ENCODE measurements at regions not wholly inside any gene's neighbourhood (a gene's known extent, or its start where the extent isn't known, plus 50 kb on each side); places are given as distances from the start of the nearest gene placed in this dataset.
"Not testable (repeated sequence)": the region's sequence is repeated elsewhere in the genome, so short reads cannot be mapped to it uniquely, and the experiment has no call there.

GRCh38 chr5:4572311-4573100 lies 567.6 kb upstream of the ADAMTS16 start:
- in situ Hi-C loops (cut with MboI; ENCODE audit: low pct_unique_long_range_greater_than_20kb in 2 of 9, low sequenced_read_pairs in 9 of 9, unreplicated experiment in 9 of 9): no loop called here
- WGBS, 10 experiments: 11 to 100% (median 76%) methylated on average over 4 to 6 of the region's 6 CpGs
- Histone ChIP-seq H3K27ac (no peak overlapping the region), H3K4me1 (replicated peaks in 1 of 2) (peaks cover 0 to 13% of the 10 kb centered on the region in 2 donors), H3K4me3 (no peak overlapping the region)
- no peak for ATAC-seq (replicated peaks in 6 of 8)

DNA sequence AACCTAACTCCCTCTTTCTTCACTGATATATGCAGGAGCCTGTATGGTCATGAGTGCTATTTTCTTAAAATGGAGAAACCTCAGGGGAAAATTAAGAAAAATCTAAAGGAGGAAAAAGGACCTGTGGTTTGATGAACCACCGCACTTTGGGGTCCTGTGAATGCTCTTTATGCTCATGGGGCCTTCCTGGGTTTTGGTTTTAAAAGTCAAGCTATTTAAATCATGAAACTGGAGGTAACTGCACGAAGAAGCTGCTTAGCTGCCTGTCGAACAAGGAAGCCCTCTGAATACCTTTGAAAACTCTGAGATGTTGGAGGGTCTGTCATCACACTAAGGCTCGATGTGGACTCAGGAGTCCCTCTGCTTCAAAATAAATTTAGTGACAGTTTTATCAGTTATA lies 564.5 kb upstream of the ADAMTS16 start:
- WGBS, 10 experiments: 13 to 96% (median 83%) methylated on average over 2 to 4 of the region's 4 CpGs; no CpG with 5 or more reads in 1 of the 10 experiments
- ATAC-seq (replicated peaks in 6 of 8): no peak
- Histone ChIP-seq H3K27ac (no peak overlapping the region), H3K4me1 (replicated peaks in 1 of 2) (peaks cover 0 to 4% of the 10 kb centered on the region in 2 donors), H3K4me3 (no peak overlapping the region)
- in situ Hi-C loops (cut with MboI; ENCODE audit: low pct_unique_long_range_greater_than_20kb in 2 of 9, low sequenced_read_pairs in 9 of 9, unreplicated experiment in 9 of 9): no loop called here

GRCh38 chr5:4576161-4576748 lies 563.9 kb upstream of the ADAMTS16 start:
- ATAC-seq (replicated peaks in 6 of 8): peak in 1 of 8 experiments; percentile 71
- in situ Hi-C loops (cut with MboI; ENCODE audit: low pct_unique_long_range_greater_than_20kb in 2 of 9, low sequenced_read_pairs in 9 of 9, unreplicated experiment in 9 of 9): no loop called here
- 0 to 83% (median 62%) methylated on average over 1 to 4 of the region's 4 CpGs; no CpG with 5 or more reads in 2 of the 10 experiments for WGBS, 10 experiments
- Histone ChIP-seq H3K4me1 (replicated peaks in 1 of 2) (no peaks in the 10 kb centered on the region), H3K4me3 (no peak overlapping the region), H3K27ac (no peak overlapping the region)

DNA sequence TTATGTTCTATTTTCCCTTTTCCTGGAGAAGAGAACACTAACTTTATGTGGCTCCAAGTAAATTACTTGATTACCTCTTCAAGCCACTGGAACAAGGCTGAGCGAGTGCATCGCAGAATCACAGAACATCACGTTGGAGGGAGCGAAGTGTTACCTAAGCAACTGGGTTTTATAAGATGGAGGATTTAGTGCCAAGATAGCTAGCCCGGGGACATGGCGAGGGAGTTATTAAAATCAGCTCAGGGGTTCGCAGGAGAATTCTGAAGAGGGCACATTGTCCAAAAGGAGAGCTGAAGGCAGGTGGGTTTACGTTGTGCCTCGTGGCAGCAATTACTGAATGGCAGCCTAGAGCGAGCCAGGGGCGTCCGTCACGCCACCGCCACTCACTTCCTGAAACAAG lies 563.2 kb upstream of the ADAMTS16 start:
- H3K4me3 ChIP-seq: no peak overlapping the region
- no peak for ATAC-seq (replicated peaks in 6 of 8)
- WGBS, 10 experiments: 43 to 98% (median 84%) methylated on average over 2 to 11 of the region's 14 CpGs; no CpG with 5 or more reads in 1 of the 10 experiments
- no peaks in the 10 kb centered on the region for H3K4me1 ChIP-seq (replicated peaks in 1 of 2)
- in situ Hi-C loops (cut with MboI; ENCODE audit: low pct_unique_long_range_greater_than_20kb in 2 of 9, low sequenced_read_pairs in 9 of 9, unreplicated experiment in 9 of 9): no loop called here
- H3K27ac ChIP-seq: no peak overlapping the region

DNA sequence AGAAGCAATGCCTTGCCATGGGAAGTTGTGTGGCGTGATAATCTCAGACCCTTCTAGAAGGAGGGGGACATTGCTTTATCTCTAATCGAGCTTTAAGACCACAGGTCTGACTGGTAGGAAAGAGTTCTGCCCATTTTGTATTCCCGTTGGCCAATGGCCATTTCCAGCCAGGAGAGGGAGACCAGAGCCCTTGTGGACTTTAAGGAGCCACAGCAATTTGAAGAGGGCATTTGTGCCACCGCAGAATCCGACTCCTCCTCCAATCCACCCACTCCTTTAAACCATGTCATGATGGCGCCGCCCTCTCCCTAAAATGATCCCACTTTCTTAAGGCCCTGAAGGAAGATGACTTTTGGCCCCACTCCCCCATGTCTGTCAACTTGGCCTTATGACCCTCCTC lies 560.5 kb upstream of the ADAMTS16 start:
- no peak overlapping the region for H3K4me3 ChIP-seq
- in situ Hi-C loops (cut with MboI; ENCODE audit: low pct_unique_long_range_greater_than_20kb in 2 of 9, low sequenced_read_pairs in 9 of 9, unreplicated experiment in 9 of 9): no loop called here
- H3K4me1 ChIP-seq (replicated peaks in 1 of 2): no peaks in the 10 kb centered on the region
- WGBS, 10 experiments: 60 to 100% (median 89%) methylated on average over 1 to 6 of the region's 7 CpGs; no CpG with 5 or more reads in 3 of the 10 experiments
- H3K27ac ChIP-seq: no peak overlapping the region
- no peak for ATAC-seq (replicated peaks in 6 of 8)

DNA sequence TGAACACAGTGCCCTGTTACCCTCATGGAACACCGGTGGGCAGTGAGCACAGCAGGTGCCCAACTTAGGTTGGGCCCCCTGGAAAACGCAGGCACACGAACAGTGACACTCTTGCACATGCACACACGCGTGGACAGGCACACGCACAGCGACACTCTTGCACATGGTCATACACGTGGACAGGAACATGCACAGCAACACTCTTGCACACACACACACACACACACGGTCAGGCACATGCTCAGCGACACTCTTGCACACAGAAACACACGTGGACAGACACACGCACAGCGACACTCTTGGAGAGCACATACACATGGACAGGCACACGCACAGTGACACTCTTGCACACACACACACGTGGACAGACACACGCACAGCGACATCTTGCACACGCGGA lies 559.4 kb upstream of the ADAMTS16 start:
- Histone ChIP-seq H3K4me3 (no peak overlapping the region), H3K4me1 (replicated peaks in 1 of 2) (no peaks in the 10 kb centered on the region), H3K27ac (no peak overlapping the region)
- WGBS, 10 experiments: 84 to 100% (median 92%) methylated on average over 1 to 14 of the region's 19 CpGs; no CpG with 5 or more reads in 3 of the 10 experiments
- in situ Hi-C loops (cut with MboI; ENCODE audit: low pct_unique_long_range_greater_than_20kb in 2 of 9, low sequenced_read_pairs in 9 of 9, unreplicated experiment in 9 of 9): no loop called here
- no peak for ATAC-seq (replicated peaks in 6 of 8)

DNA sequence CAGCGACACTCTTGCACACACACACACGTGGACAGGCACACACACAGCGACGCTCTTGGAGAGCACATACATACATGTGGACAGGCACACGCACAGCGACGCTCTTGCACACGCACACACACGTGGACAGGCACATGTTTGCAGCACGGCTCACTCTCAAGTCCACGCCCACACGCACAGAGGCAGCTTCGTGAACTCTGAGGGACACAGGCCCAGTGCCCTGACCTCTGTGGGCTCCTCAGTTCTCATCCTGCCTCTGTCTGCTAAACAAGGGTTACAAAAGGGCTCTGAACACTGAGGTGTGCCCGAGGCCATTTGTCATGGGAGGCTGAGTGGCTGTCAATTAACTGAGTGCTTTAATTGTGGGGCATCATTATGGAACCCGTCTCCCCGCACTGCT lies 558.8 kb upstream of the ADAMTS16 start:
- Histone ChIP-seq H3K27ac (no peak overlapping the region), H3K4me1 (replicated peaks in 1 of 2) (no peaks in the 10 kb centered on the region), H3K4me3 (no peak overlapping the region)
- in situ Hi-C loops (cut with MboI; ENCODE audit: low pct_unique_long_range_greater_than_20kb in 2 of 9, low sequenced_read_pairs in 9 of 9, unreplicated experiment in 9 of 9): no loop called here
- no peak for ATAC-seq (replicated peaks in 6 of 8)
- 60 to 100% (median 85%) methylated on average over 1 to 16 of the region's 16 CpGs; no CpG with 5 or more reads in 3 of the 10 experiments for WGBS, 10 experiments

DNA sequence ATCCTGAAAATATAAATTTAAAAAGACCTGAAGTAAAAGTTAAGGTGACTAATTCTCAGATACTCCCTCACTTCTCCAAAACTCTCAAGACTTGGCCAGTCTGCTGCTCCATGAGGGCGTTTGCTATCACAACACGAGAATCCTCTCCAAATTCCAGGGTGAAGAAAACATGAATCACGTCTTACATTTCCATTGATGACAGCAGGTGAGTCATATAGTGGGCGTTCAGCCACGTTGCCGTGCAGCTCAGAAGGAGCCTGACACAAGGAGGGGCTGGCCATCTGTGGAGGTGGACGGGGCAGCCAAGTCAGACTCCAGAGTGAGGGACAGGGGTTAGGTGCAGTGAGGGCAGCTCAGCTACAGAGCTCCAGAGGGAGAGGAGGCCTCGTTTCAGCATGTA lies 555.1 kb upstream of the ADAMTS16 start:
- ATAC-seq (replicated peaks in 6 of 8): peak in 5 of 8 experiments; percentile 28 to 72 (median 40)
- in situ Hi-C loops (cut with MboI; ENCODE audit: low pct_unique_long_range_greater_than_20kb in 2 of 9, low sequenced_read_pairs in 9 of 9, unreplicated experiment in 9 of 9): no loop called here
- Histone ChIP-seq H3K4me1 (replicated peaks in 1 of 2) (peaks cover 0 to 3% of the 10 kb centered on the region in 2 donors), H3K4me3 (no peak overlapping the region), H3K27ac (no peak overlapping the region)
- WGBS, 10 experiments: 3 to 100% (median 89%) methylated on average over 2 to 6 of the region's 8 CpGs; no CpG with 5 or more reads in 3 of the 10 experiments

DNA sequence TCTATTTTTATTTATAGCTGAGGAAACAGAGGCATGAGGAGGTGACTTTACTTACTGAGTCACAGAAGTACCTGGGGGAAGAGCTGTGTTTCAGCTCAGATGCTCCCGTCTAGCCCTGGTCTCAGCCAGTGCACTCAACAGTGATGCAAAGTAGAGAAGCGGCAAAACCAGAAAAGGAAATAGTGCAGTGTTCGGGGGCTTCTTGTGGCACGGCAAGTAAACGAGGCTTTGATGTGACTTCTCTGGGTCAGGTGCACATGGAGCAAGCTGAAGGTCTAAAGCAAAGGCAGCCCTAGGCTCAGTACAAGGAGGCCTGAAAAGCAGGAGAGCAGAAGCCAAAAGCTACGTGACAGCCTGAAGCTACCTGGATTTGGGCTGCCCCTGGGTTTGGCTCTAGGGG lies 526.7 kb upstream of the ADAMTS16 start:
- no peak overlapping the region for H3K27ac ChIP-seq
- H3K4me3 ChIP-seq: no peak overlapping the region
- in situ Hi-C loops (cut with MboI; ENCODE audit: low pct_unique_long_range_greater_than_20kb in 2 of 9, low sequenced_read_pairs in 9 of 9, unreplicated experiment in 9 of 9): no loop called here
- H3K4me1 ChIP-seq (replicated peaks in 1 of 2): peaks cover 0 to 3% of the 10 kb centered on the region in 2 donors
- WGBS, 10 experiments: 17 to 100% (median 82%) methylated on average over 2 to 6 of the region's 6 CpGs; no CpG with 5 or more reads in 1 of the 10 experiments
- no peak for ATAC-seq (replicated peaks in 6 of 8)

DNA sequence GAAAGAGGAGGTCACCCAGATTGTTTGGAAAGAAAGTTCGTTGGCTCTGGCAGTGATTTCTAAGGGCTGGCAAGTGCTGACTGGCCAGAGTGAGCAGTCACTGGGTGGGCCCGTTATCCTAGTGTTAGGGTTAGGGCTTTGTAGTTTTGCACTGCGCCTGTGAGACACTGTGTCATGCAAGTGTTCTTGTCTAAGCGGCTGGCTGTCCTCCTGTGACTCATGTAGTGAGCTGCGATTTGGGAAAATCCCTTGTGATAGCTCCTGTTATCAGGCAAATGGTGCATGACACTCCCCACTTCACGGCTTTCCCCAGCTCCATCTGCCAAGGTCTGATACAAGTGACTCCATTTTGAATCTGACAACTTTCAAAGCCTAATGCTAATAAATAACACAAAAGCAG lies 526.0 kb upstream of the ADAMTS16 start:
- ATAC-seq (replicated peaks in 6 of 8): peak in 3 of 8 experiments; percentile 41 to 85 (median 81)
- 10 to 75% (median 43%) methylated on average over 1 to 5 of the region's 6 CpGs; no CpG with 5 or more reads in 2 of the 10 experiments for WGBS, 10 experiments
- in situ Hi-C loops (cut with MboI; ENCODE audit: low pct_unique_long_range_greater_than_20kb in 2 of 9, low sequenced_read_pairs in 9 of 9, unreplicated experiment in 9 of 9): no loop called here
- Histone ChIP-seq H3K27ac (no peak overlapping the region), H3K4me1 (replicated peaks in 1 of 2) (peaks cover 0 to 3% of the 10 kb centered on the region in 2 donors), H3K4me3 (no peak overlapping the region)

DNA sequence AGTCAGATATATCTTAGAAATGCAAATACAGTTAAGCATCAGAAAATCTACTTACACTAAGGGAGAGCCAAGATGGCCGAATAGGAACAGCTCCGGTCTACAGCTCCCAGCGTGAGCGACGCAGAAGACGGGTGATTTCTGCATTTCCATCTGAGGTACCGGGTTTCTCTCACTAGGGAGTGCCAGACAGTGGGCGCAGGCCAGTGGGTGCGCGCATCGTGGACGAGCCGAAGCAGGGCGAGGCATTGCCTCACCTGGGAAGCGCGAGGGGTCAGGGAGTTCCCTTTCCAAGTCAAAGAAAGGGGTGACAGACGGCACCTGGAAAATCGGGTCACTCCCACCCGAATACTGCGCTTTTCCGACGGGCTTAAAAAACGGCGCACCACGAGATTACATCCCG lies 524.8 kb upstream of the ADAMTS16 start:
- H3K4me3 ChIP-seq: peak overlapping the region in 3 of 5 donors; percentile 29 to 43 (median 29)

DNA sequence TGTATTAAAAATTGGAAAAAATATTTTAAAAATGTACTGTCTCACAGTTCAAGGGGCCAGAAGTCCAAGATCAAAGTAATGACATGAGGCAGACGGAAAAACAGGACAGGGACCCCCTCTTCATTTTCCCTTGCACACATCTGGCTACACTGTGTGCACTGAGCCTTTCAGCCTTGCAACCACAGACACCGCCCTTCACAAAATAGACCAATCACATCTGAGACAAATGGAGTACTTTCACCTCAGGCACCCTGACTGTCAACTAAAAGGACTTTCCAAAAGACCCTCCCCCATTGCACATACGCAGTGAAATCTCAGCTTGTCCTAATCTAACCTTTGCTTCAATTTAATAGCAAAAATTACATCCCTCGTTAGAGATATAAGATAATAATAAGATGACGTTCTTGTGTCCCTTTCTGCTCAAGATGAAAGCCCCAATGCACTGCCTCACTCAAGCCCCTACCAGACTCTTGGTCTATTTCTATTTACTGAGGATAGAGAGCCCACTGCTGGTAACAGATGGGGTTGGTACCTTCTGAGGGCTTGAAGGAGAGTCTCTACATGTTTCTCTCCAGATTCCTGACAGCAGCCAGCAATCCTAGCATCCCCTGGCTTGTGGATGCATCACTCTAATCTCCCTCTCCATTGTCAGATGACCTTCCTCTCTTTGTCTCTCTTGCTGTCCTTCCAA lies 514.8 kb upstream of the ADAMTS16 start:
- in situ Hi-C loops (cut with MboI; ENCODE audit: low pct_unique_long_range_greater_than_20kb in 2 of 9, low sequenced_read_pairs in 9 of 9, unreplicated experiment in 9 of 9): no loop called here
- H3K4me1 ChIP-seq (replicated peaks in 1 of 2): peaks cover 0 to 27% of the 10 kb centered on the region in 2 donors
- H3K27ac ChIP-seq: no peak overlapping the region
- H3K4me3 ChIP-seq: no peak overlapping the region
- ATAC-seq (replicated peaks in 6 of 8): no peak
- 10 to 100% (median 80%) methylated on average over 1 to 5 of the region's 5 CpGs; no CpG with 5 or more reads in 1 of the 10 experiments for WGBS, 10 experiments

More for the DNA sequence above, 524.8 kb upstream of the ADAMTS16 start:
- in situ Hi-C loops (cut with MboI; ENCODE audit: low pct_unique_long_range_greater_than_20kb in 2 of 9, low sequenced_read_pairs in 9 of 9, unreplicated experiment in 9 of 9); ATAC-seq (replicated peaks in 6 of 8); H3K4me1 ChIP-seq (replicated peaks in 1 of 2): not testable (repeated sequence)
- WGBS, 10 experiments: 20 to 80% (median 71%) methylated on average over 1 to 6 of the region's 26 CpGs; no CpG with 5 or more reads in 6 of the 10 experiments
- H3K27ac ChIP-seq: peak overlapping the region in 1 of 2 donors; percentile 63

DNA sequence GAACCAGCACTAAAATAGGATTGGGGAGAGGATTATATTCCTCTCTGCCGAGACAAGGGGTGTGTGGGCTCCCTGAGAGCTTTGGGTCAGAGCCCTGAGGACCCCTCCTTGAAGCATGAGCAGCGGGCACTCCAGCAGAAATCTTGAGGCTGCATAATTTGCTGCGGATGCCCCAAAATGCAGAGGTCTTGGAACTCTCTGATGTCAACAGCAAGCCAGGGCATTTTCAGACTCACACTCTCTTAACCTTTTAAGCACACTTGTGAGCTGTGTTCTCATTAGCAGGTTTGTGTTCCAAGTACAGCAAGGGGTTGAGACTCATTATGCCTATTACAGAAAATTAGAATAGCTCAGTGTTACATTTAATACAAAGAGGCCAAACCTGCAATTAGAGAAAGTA lies 513.0 kb upstream of the ADAMTS16 start:
- in situ Hi-C loops (cut with MboI; ENCODE audit: low pct_unique_long_range_greater_than_20kb in 2 of 9, low sequenced_read_pairs in 9 of 9, unreplicated experiment in 9 of 9): no loop called here
- no peak overlapping the region for H3K27ac ChIP-seq
- H3K4me1 ChIP-seq (replicated peaks in 1 of 2): peaks cover 0 to 27% of the 10 kb centered on the region in 2 donors
- no peak overlapping the region for H3K4me3 ChIP-seq
- no peak for ATAC-seq (replicated peaks in 6 of 8)
- WGBS, 10 experiments: 17 to 77% (median 50%) methylated on average over 1 to 2 of the region's 3 CpGs; no CpG with 5 or more reads in 4 of the 10 experiments

Data from motor neuron (in vitro differentiated cells).